Activated naive CD4-positive, alpha-beta T cell treated with anti-CD3 and anti-CD28 coated beads, Interleukin-2, amount 10 ng/mL, durations not matched to agents 7 days and 5 days (primary cell): ENCODE measurements at regions not wholly inside any gene's neighbourhood (a gene's known extent, or its start where the extent isn't known, plus 50 kb on each side); places are given as distances from the start of the nearest gene placed in this dataset.
"Not testable (repeated sequence)": the region's sequence is repeated elsewhere in the genome, so short reads cannot be mapped to it uniquely, and the experiment has no call there.

ENCODE experiments used
- CTCF ChIA-PET: fragments of 350-600 bp; sonication (Branson Sonifier 250); formaldehyde crosslinking; loops from one replicate; lab custom pipeline; 2021; ENCODE audit warnings: antibody characterized with exemption; lab: Charles Lee
- DNase-seq: peaks from one replicate; pipeline ENCODE4 v3.0.0-alpha.2; 2020
- H3K27ac Mint-ChIP-seq: one replicate; pipeline ENCODE4 v1.8.0; 2021; ENCODE audit warnings: mild to moderate bottlenecking, moderate library complexity, mixed read lengths
- H3K27me3 Mint-ChIP-seq: one replicate; pipeline ENCODE4 v1.8.0; 2021; ENCODE audit warnings: mild to moderate bottlenecking, mixed read lengths
- H3K36me3 Mint-ChIP-seq: one replicate; pipeline ENCODE4 v1.8.0; 2021; ENCODE audit warnings: mixed read lengths
- H3K4me1 Mint-ChIP-seq: one replicate; pipeline ENCODE4 v1.8.0; 2021; ENCODE audit warnings: mixed read lengths
- H3K4me3 Mint-ChIP-seq: one replicate; pipeline ENCODE4 v1.8.0; 2021; ENCODE audit warnings: mild to moderate bottlenecking, moderate library complexity, mixed read lengths
- H3K9me3 Mint-ChIP-seq: one replicate; pipeline ENCODE4 v1.8.0; 2021; ENCODE audit warnings: mixed read lengths

- Mint-ChIP-seq H3K4me3 (no peak overlapping the region), H3K36me3 (no peaks in the 10 kb centered on the region), H3K4me1 (peaks cover 4% of the 10 kb centered on the region), H3K27ac (no peak overlapping the region), H3K27me3 (peaks cover 29% of the 10 kb centered on the region), H3K9me3 (no peaks in the 10 kb centered on the region)
- CTCF ChIA-PET = no interaction called here
- DNase-seq = no peak
These were observed 448.7 kb downstream of the PREX1 start for GRCh38 chr20:48378976-48379675.

- H3K4me1 Mint-ChIP-seq = peaks cover 4% of the 10 kb centered on the region
- no peak overlapping the region for H3K27ac Mint-ChIP-seq
- no peak for DNase-seq
- peaks cover 36% of the 10 kb centered on the region for H3K27me3 Mint-ChIP-seq
- H3K36me3 Mint-ChIP-seq = no peaks in the 10 kb centered on the region
- CTCF ChIA-PET = no interaction called here
- H3K4me3 Mint-ChIP-seq = no peak overlapping the region
- no peaks in the 10 kb centered on the region for H3K9me3 Mint-ChIP-seq
These were observed 449.9 kb downstream of the PREX1 start for GRCh38 chr20:48377940-48378339.

DNA sequence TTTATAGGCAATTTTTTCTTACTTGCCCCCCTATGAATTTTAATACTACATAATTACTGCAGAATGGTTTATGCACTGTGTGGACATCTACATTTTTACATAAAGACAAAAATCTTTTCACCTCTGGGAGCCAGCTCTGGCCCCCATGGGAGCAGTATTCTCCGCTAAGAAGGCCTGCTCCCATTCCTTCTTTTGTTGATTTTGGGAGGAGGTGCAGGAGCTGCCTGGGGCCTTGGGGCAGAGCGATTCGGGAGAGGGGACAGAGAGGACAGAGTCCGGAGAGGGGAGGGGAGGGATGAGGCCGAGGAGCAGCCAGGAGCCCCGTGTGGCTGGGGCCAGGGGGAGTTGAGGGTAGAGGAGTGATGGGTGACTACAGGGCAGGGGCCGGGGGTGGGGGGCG, 452.0 kb downstream of the PREX1 start:
- H3K9me3 Mint-ChIP-seq = no peaks in the 10 kb centered on the region
- H3K4me1 Mint-ChIP-seq = peaks cover 4% of the 10 kb centered on the region
- DNase-seq = no peak
- peaks cover 32% of the 10 kb centered on the region for H3K27me3 Mint-ChIP-seq
- CTCF ChIA-PET = no interaction called here
- no peaks in the 10 kb centered on the region for H3K36me3 Mint-ChIP-seq
- no peak overlapping the region for H3K27ac Mint-ChIP-seq
- no peak overlapping the region for H3K4me3 Mint-ChIP-seq

- CTCF ChIA-PET = interaction anchor here (0.8 kb wide), 1 partner anchor 11 kb away, joined by 3 read pairs; no protein-coding TSS in a partner anchor
- H3K36me3 Mint-ChIP-seq = no peaks in the 10 kb centered on the region
- H3K27me3 Mint-ChIP-seq = peaks cover 34% of the 10 kb centered on the region
- DNase-seq = no peak
- H3K4me3 Mint-ChIP-seq = no peak overlapping the region
- no peak overlapping the region for H3K27ac Mint-ChIP-seq
- H3K9me3 Mint-ChIP-seq = no peaks in the 10 kb centered on the region
- peaks cover 4% of the 10 kb centered on the region for H3K4me1 Mint-ChIP-seq
These were observed 452.7 kb downstream of the PREX1 start for GRCh38 chr20:48374991-48375595.

GRCh38 chr20:48374031-48374907, 453.5 kb downstream of the PREX1 start:
- not testable (repeated sequence) for H3K36me3 Mint-ChIP-seq, H3K4me3 Mint-ChIP-seq, H3K27ac Mint-ChIP-seq, H3K4me1 Mint-ChIP-seq, H3K9me3 Mint-ChIP-seq
- CTCF ChIA-PET = interaction anchor here (0.8 kb wide), 1 partner anchor 10 kb away, joined by 3 read pairs; no protein-coding TSS in a partner anchor
- peak; percentile 29 for DNase-seq
- peaks cover 38% of the 10 kb centered on the region for H3K27me3 Mint-ChIP-seq

DNA sequence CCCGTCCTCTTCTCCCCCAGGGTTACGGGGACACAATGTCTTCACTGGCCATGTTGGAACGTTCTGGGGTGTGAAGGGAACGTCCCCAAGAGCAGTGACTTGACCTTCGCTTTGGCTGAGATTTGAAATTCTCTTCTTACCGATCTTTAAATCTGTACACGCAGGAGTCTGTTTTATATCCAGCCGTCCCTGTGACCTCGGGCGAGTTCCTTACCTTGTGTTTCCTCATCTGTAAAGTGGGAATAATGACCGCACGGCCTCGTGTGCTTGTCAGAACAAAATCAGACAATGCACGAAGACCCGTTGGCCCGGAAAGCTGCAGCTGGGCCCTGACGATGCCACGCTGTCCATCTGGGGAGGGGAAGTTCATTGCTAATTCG, 454.3 kb downstream of the PREX1 start:
- Mint-ChIP-seq H3K4me3 (no peak overlapping the region), H3K4me1 (peaks cover 4% of the 10 kb centered on the region), H3K27me3 (peaks cover 45% of the 10 kb centered on the region), H3K27ac (no peak overlapping the region), H3K9me3 (no peaks in the 10 kb centered on the region), H3K36me3 (no peaks in the 10 kb centered on the region)
- CTCF ChIA-PET = no interaction called here
- DNase-seq = no peak

- DNase-seq, H3K4me3 Mint-ChIP-seq, H3K9me3 Mint-ChIP-seq, H3K27ac Mint-ChIP-seq, H3K4me1 Mint-ChIP-seq, CTCF ChIA-PET, H3K36me3 Mint-ChIP-seq: not testable (repeated sequence)
- H3K27me3 Mint-ChIP-seq = peaks cover 47% of the 10 kb centered on the region
These were observed 454.8 kb downstream of the PREX1 start for GRCh38 chr20:48372851-48373554.

DNA sequence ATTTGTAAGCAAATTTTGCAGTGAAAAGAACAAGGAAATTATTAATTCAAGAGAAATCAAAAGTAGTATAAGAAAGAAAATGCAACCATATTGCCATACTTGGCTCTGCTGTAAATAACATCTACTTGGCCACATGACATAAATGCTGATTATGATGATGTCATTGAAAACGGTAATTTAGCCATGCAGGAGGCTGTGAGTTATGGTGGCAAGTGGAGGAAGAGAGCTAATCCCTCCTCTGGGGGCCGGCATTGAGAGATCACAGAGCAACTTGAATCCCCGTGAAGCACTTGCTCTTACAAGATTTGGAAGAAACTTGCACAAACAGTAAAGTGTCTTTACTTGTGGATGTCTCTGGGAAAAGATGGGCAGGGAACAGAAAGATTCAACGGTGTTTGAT, 456.6 kb downstream of the PREX1 start:
- Mint-ChIP-seq H3K27me3 (peaks cover 61% of the 10 kb centered on the region), H3K27ac (no peak overlapping the region), H3K36me3 (no peaks in the 10 kb centered on the region), H3K4me3 (no peak overlapping the region), H3K9me3 (no peaks in the 10 kb centered on the region), H3K4me1 (peaks cover 15% of the 10 kb centered on the region)
- CTCF ChIA-PET = no interaction called here
- DNase-seq = no peak

GRCh38 chr20:48368580-48369021, 459.2 kb downstream of the PREX1 start:
- H3K27me3 Mint-ChIP-seq = peaks cover 48% of the 10 kb centered on the region
- H3K9me3 Mint-ChIP-seq, H3K36me3 Mint-ChIP-seq, H3K27ac Mint-ChIP-seq, H3K4me3 Mint-ChIP-seq, CTCF ChIA-PET, DNase-seq: not testable (repeated sequence)
- peaks cover 11% of the 10 kb centered on the region for H3K4me1 Mint-ChIP-seq

- DNase-seq, H3K4me3 Mint-ChIP-seq, H3K27ac Mint-ChIP-seq, H3K36me3 Mint-ChIP-seq, H3K9me3 Mint-ChIP-seq, CTCF ChIA-PET: not testable (repeated sequence)
- Mint-ChIP-seq H3K4me1 (peaks cover 11% of the 10 kb centered on the region), H3K27me3 (peaks cover 45% of the 10 kb centered on the region)
These were observed 460.0 kb downstream of the PREX1 start for GRCh38 chr20:48367541-48368358.

GRCh38 chr20:48366230-48366629, 461.6 kb downstream of the PREX1 start:
- no peak overlapping the region for H3K4me3 Mint-ChIP-seq
- no peaks in the 10 kb centered on the region for H3K36me3 Mint-ChIP-seq
- H3K27ac Mint-ChIP-seq = no peak overlapping the region
- no peak for DNase-seq
- peaks cover 42% of the 10 kb centered on the region for H3K27me3 Mint-ChIP-seq
- H3K4me1 Mint-ChIP-seq = peaks cover 11% of the 10 kb centered on the region
- CTCF ChIA-PET = no interaction called here
- H3K9me3 Mint-ChIP-seq = no peaks in the 10 kb centered on the region

DNA sequence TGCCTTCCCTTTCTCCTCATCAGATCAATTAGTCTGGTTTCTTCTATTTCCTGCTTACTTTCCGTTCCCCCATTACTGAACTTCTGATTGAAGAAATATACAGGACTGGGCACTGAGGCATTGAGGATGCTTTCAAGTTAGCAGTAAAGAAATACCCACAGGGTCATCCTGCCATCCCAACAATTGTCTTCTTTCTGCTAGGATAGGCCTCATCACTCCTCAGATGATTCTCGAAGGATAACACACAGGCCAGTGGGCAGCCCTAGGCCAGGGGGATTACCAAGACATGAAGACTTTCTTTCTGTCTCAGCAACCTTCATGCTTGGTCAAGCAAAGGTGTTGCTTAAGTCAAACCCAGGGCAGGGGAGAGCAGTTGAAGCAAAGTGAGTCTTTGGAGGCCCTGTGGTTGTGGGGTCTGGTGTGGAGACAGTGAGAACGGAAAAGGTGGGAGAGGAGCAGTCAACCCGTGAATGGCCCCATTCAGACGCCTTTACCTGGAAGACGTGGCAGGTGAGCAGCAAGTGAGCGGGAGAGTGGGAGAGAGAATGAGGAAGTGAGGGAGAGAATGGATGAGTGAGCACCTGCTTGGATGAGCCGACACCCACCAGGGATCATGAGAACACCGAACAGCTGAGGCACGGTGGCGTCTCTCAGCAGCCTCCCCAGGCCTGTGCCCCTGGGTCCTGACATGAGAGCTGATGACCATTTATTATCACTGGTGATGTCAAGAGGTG, 462.9 kb downstream of the PREX1 start:
- H3K27ac Mint-ChIP-seq = no peak overlapping the region
- CTCF ChIA-PET = no interaction called here
- DNase-seq = no peak
- peaks cover 41% of the 10 kb centered on the region for H3K27me3 Mint-ChIP-seq
- H3K36me3 Mint-ChIP-seq = no peaks in the 10 kb centered on the region
- H3K4me1 Mint-ChIP-seq = peaks cover 11% of the 10 kb centered on the region
- no peak overlapping the region for H3K4me3 Mint-ChIP-seq
- no peaks in the 10 kb centered on the region for H3K9me3 Mint-ChIP-seq

DNA sequence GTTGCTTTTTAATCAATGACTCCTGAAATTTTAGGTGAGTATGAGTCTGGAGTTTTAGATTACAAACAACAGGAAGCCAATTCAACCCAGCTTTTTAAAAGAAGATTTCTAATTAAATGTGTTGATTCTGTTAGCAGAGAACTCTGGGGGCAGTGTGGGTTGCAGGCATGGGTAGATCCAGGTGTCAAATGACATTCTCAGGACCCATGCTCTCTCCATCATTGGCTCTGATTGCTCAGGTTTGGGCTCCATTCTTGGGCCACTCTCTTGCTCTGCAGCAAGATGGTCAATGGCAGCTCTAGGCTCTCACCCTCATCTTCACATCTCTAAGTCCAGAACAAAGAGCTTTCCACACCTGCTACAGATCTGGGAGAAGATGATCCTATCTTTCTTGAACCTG, 463.7 kb downstream of the PREX1 start:
- no peak overlapping the region for H3K4me3 Mint-ChIP-seq
- DNase-seq = no peak
- no peak overlapping the region for H3K27ac Mint-ChIP-seq
- CTCF ChIA-PET = interaction anchor here (0.8 kb wide), 1 partner anchor 10 kb away, joined by 3 read pairs; no protein-coding TSS in a partner anchor
- no peaks in the 10 kb centered on the region for H3K36me3 Mint-ChIP-seq
- H3K4me1 Mint-ChIP-seq = peaks cover 11% of the 10 kb centered on the region
- H3K27me3 Mint-ChIP-seq = peaks cover 39% of the 10 kb centered on the region
- no peaks in the 10 kb centered on the region for H3K9me3 Mint-ChIP-seq
